ENCODE measurements at regions not wholly inside any gene's neighbourhood (a gene's known extent, or its start where the extent isn't known, plus 50 kb on each side); places are given as distances from the start of the nearest gene placed in this dataset.
"Not testable (repeated sequence)": the region's sequence is repeated elsewhere in the genome, so short reads cannot be mapped to it uniquely, and the experiment has no call there.

DNA sequence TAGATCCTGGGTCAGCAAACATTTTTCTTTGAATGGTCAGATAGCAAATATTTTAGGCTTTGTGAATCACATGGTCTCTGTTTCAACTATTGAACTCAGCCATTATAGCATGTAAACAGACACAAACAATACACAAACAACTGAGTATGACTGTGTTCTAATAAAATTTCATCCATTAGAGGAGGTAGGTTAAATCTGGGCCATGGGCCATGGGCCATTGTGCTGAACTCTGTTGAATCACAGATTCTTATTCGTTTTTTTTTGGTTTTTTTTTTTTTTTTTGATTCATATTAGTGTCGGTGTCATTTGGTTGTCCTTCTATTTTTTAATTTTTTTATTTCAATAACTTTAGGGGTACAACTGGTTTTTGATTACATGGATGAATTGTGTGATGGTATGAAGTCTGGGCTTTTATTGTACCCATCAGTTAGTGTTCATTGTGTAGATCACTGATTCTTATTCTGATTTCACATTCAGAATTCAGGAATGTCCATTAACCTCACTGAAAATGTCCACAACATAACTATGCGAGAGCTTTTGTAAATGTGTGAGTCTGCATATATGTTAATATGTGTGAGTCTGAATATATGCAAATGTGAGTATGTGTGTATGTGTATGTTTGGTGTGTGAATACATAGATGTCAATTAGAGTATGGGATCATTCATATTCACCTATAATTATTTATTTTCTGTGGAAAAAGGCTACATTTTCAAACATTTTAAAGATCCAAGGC, 443.7 kb upstream of the GRM3 start:
- DNase-seq: no peak

DNA sequence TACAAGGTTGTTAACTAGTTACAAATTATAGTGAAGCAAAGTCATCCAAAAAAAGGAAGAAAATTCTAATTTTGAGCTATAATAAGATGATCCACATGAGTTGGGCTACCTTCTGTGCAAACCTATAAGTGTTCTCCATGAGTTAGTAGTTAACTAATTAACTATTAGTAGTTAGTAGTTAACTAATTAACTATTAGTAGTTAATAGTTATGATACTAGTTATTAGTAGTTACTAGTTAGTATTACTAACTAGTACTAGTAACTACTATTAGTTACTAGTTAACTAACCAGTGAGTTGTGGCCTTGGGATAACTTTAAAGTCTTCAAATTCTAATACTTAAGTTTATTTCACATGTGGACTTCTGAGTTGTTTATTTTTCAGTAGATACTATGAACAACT, 453.4 kb upstream of the GRM3 start:
- DNase-seq: no peak

DNA sequence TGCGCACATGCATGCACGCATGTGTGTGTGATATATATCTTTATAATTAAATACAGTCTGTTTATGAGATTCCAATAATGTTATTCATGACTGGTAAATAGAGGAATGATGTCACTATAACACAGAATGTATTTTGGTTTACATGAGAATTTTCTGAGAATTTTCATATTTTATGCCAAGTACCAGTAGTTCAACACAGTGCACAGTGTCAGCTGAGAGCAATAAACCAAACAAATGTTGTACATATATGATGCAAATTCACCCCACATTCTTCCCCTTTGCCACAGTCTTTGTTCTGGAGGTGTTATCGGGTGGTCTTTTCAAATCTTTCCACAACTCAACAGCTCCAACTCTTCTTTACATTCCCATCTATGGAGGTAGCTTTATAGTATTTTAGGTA, 462.2 kb upstream of the GRM3 start:
- DNase-seq: no peak

DNA sequence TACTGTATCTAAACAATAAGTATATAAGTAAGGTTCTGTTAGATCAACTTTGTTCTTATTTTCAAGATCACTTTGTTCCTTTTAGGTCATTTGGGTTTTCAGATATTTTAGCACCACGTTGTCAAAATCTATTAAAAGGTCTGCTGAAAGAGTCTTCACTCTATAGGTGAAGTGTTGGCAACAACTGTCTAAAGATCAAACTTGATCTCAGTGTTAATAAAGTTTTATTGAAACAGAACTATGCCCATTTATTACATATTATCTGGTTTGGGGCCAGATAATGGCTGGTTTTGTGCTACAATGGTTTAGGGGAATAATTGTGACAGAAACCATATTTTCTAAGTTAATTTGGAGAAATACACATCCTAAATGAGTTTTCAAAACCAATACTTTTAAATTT, 478.9 kb upstream of the GRM3 start:
- no peak for DNase-seq

DNA sequence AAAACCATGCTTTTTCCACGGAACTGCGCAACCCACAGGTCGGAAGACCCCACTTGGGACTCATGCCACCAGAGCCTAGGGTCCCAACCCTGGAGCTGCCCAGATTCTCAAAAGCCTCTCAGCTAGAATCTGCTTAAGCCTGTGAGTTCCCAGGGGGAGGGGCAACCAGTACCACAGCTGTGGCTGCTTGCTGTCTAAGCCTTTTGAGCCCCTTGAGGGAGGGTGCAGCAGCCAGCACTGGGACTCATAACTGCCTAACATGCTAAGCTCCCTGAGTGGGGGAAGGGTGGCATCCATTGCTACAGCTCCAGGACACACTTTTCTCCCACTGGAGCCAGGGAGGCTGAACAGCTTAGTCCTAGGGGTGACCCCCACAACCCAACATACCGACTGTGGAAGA, 485.6 kb upstream of the GRM3 start:
- DNase-seq: no peak

DNA sequence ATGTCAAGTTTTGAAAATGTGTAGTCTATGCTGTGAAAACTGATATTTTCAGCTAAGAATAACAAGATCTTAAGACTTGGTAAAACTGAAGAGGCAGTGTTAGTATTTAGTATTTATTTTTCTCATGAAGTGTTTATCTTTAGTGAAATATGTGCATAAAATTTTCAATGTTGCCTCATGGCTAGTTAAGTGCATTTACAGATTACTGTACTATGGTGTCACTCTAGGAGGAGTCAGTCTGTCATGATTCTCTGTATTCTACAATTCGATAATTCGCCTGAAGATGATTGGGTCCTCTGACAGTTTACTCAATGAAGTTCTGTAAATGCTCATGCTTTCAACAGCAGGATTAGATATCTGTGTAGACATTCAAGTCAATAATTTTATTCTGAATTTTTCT, 488.1 kb upstream of the GRM3 start:
- no peak for DNase-seq

DNA sequence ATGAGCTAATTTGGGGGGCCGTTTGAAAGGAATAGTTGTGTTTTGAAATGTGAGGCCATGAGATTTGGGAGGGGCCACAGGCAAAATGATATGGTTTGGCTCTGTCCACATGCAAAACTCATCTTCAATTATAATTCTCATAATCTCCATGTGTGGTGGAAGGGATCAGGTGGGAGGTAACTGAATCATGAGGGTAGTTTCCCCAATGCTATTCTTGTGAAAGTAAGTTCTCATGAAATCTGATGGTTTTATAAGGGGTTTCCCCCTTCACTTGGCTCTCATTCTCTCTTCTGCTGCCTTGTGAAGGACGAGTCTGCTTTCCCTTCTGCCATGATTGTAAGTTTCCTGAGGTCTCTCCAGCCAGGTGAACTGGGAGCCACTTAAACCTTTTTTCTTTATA, 490.8 kb upstream of the GRM3 start:
- no peak for DNase-seq

DNA sequence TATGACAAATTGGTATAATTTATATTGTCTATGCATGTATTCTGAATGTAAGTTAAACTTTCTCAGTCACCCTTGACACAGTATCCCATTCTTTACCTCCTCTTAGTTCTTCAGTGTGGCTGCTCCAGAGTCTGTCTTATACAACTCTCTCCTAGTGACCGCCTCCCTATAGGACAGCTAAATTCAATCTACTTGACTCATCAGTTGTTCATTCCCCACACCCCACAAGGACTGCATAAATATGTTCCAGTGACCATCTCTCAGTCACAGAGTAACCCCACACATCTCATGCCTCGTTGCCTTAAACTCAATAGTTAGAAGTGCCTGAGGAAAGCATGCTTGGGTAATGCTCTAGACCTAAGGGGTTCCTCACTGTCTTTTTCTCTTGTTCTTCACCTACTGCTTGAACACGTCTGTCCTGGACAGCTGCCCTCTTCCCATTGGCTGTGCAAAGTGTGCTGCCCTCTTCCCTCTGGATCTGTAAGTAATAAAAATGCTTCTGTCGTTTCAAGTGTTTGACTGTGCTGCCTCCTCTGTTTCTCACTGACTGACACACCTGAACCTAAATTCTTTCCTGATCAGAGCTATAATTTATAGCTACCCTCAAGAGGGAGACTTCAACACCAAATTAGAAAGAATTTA, 494.6 kb upstream of the GRM3 start:
- DNase-seq: no peak

DNA sequence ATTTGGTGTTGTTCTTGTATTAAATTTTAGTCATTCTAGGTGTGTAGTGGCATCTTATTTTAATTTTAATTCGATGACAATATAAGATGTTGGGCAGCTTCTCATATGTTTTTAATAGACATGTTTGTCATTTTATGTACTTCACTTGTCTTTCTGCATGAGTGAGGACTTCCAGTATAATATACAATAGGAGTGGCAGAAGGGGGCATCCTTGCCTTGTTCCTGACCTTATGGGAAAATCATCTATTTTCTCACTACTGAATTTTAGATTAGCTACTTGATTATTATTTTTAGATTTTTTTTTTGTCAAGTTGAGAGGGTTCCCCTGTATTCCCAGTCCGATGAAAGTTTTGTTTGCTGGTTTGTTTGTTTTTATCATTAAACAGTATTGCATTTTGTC, 495.2 kb upstream of the GRM3 start:
- DNase-seq: no peak

DNA sequence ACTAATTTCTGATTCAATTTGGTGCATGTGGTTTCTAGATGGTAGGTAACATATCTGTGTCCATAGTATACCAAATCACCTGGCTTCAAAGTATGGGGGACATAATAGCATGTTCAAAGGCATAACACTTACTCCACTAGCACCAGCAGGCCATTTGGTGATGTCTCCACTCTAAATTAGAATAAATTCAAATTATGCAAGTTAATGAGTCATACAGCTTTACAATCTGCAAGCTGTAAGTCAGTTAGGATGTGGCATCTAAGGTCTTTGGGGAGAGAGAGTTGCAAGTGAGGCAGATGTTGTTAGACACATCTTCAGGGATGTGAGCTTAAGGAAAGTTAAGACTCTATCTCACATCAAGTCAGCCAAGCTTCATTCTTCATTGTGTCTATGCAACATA, 506.4 kb upstream of the GRM3 start:
- no peak for DNase-seq

DNA sequence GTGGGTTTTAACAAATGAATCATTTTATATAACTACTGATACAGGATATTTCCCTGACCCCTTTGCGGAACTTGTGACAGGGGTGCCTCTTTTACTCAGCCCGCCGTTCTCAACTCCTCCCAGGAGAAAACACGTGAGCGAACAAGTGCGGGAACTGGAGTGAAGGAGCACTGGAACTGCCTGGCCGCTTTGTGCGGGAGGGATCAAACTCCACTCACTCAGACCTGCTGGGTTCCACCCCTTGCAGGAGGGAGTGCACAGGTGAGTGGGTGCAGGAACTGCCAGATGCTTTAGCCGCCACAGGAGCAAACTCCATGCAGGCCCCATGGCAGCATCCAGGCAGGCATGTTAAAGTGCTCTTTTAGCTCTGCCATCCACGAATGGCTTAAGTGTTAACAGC, 513.4 kb upstream of the GRM3 start:
- no peak for DNase-seq

DNA sequence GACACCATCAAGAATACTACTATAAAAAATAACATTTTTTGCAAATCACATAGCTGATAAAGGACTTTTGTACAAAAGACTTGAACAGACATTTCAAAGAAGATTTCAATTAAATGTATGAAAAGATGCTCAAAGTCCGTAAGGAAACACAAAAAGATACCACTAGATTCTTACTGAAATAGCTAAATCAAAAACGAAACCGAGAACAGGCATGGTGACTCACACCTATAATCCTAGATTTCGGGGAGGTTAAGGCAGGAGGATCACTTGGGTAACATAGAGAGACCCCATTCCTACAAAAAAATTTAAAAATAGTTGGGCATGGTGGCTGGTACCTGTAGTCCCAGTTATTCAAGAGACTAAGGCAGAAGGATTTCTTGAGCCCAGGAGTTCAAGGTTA, 520.2 kb upstream of the GRM3 start:
- DNase-seq: no peak

DNA sequence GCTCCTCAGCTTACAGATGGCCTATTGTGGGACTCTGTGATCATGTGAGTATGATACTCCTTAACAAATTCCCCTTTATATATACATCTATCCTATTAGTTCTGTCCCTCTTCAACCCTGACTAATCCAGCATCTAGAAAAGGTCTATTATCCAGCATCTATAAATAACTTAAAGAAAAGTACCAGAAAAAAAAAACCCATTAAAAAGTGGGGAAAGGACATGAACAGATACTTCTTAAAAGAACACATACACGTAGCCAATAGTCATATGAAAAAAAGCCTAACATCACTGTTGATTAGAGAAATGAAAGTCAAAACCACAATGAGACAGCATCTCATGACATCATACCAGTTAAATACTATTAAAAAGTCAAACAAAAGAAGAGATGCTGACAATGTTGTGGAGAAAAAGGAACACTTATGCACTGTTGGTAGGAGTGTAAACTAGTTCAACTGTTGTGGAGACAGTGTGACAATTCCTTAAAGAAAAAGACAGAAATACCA, 549.5 kb upstream of the GRM3 start:
- no peak for DNase-seq

DNA sequence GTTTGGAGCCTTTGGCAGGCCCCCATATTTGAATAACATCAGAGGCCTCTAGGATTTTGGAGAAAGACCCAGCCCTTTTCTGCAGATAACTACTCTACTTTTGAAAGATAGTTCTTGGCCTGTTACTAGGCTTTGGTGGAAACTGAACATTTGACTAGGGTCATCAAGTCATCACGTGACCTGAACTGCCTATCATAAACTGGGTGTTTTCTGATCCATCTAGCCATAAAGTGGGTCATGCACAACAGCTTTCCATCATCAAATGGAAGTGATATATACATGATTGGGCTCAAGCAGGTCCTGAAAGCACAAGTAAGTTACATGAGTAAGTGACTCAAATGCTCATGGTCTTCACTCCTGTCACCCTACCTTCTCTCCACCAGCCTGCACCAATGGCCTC, 552.3 kb upstream of the GRM3 start:
- no peak for DNase-seq

DNA sequence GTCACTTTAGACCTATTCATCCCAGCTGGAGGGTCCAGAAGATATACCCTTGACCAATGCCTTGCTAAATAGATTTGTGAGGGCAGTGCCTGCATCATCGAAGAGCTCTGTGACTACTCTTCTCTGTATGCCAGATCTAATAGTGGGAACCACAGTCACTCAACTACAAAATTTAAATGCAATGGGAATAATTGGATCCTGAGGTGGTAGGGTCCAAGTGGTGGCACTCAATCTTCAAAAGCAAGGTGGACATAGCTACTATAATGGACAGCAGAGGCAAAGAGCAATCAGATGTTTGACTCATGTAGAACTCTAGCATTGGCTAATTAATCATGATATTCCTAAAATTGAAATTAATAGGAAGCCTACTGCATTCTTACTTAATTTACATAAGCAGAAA, 554.3 kb upstream of the GRM3 start:
- DNase-seq: no peak

DNA sequence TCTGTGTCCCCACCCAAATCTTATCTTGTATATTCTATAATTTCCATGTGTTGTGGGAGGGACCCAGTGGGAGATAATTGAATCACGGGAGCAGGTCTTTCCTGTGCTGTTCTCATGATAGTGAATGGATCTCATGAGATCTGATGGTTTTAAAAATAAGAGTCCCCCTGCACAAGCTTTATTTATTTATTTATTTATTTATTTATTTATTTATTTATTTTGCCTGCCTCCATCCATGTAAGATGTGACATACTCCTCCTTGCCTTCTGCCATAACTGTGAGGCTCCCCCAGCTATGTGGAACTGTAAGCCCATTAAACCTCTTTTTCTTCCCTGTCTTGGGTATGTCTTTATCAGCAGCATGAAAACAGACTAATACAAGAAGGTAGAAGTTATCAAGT, 579.1 kb upstream of the GRM3 start:
- not testable (repeated sequence) for DNase-seq

DNA sequence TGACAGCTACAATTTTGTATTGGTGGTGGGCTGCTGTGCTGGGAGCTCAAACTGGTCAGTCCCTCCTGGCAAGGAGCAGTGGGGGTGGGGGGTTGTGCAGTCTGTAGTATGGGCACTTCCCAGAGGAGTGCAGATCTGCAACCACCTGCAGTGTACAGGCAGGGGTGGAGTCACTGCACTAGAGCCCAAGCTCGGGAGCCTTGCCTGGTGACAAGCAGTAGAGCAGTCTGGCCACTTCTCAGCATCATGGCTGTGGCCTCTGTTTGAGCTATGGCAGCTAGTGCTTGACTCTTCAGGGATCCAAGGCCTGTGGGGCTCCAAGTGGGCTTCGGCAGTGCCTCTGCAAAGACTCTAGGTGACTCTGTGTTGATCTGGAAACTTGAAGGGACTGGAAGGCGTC, 585.1 kb upstream of the GRM3 start:
- no peak for DNase-seq

DNA sequence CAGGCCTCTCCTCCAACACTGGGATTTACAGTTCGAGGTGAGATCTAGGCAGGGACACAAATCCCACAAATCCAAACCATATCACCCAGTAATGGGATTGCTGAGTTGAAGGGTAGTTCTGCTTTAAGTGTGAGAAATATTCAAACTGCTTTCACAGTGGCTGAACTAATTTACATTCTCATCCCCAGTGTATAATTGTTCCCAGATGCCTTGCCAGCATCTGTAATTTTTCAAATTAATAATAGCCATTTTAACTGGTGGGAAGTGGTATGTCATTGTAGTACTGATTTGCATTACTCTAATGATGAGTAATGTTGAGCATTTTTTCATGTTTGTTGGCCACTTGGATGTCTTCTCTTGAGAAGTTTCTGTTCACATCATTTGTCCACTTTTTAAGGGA, 592.8 kb upstream of the GRM3 start:
- DNase-seq: no peak

DNA sequence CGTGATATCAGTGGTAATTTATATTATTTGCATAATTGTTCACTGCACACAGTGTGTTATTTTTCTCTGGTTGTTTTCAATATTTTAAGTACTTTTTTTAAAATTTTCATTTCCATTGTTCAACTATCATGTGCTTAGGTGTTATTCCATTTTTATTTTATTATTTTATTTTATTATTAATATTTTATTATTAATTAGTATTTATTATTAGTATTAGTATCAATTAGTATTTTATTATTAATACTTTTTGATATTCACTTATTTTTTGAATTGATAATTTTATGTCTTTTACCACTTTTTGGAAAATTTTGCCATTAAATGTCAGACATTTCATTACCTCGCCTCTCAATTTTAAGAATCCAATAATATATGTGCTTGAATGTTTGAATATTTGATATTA, 593.8 kb upstream of the GRM3 start:
- DNase-seq: no peak

DNA sequence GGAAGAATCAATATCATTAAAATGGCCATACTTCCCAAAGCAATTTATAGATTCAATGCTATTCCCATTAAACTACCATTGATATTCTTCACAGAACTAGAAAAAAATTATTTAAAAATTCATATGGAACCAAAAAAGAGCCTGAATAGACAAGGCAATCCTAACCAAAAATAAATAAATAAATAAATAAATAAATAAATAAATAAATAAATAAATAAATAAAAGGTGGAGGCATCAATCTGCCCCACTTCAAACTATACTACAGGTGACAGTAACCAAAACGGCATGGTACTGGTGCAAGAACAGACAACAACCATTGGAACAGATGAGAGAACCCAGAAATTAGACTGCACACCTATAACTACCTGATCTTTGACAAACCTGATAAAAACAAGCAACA, 598.5 kb upstream of the GRM3 start:
- not testable (repeated sequence) for DNase-seq

DNA sequence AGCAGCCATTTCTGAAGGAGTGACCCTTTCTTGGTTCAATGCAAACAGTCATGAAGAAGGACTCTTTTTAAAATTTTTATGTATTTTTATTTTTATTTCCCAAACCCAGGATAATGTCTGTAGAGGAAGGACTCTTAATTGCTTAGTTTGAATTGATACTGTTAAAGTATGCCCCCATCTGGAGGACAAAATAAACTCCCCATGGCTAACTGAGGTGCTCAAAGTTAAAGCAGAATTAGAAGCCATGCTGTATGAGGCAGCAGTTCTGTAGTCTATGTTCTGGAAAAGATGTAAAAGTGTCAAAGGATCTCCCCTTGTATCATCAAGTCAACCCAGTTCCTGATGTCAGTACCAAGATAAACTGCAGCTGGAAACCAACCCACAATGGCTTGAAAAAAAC, 617.9 kb upstream of the GRM3 start:
- no peak for DNase-seq

DNA sequence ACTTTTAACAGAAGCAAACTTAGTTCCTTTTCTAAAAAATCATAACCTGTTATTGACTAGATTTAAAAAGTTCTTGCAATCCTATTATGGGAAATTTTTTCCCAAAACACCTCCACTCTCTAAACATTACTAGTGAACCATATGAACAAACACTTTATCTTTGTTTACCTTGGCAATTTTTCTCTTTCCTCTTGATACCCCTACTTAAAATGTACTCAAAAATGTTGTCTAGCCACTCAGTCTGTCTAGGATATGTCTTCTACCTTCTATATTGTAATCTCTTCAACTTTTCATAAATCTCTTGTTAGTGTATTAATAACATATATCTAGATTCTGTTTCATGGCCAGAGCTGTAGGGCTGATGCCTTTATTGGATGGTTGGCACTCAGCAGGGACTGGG, 630.0 kb upstream of the GRM3 start:
- DNase-seq: no peak

DNA sequence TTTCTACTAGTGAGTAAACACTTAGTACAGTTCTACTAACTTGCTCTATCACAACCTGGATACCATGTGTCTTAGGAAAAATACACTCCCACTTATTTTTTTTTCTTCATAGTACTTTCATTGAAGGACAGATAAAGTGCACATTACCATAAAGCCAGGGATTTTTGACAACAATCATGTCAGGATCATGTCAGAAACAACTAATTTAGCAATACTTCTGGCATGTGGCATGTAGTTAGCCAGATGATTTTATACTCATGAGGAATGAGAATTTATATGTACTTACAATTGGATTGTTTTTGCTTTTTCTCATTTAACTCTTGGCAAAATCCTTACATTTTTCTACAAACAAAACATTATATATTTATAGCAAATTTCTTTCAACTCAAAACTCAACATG, 630.7 kb upstream of the GRM3 start:
- DNase-seq: no peak

DNA sequence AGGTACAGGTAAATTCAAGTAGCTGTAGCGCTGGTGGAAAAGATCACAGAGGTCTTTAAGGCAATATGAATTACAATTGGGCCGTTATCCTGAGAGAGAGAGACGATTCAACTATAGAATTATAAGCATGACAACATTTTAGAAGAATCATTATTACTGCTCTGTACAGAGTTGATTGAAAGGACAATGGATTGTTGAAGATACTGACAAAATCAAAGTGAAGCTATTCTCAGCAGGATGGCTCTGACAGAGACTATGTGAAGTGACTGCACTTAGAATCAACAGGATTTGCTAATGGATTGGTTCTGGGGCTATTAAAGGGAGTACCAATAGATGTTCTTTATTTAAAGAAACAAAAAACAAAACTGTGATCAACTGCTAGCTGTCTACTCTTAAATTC, 634.8 kb upstream of the GRM3 start:
- no peak for DNase-seq

DNA sequence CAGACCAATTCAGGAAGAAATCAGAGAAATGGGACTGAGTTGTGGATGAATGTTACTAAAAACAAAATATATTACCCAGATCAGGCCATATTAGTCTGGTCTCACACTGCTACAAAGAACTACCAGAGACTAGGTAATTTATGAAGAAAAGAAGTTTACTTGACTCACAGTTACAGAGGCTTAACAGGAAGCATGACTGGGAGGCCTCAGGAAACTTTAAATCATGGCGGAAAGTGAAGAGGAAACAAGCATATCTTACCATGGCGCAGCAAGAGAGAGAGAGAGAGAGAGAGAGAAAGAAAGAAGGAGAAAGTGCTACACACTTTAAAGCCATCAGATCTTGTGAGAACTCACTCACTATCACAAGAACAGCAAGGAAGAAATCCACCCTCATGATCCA, 636.8 kb upstream of the GRM3 start:
- DNase-seq: no peak
